Ascending aorta (tissue), 2 donors: ENCODE measurements at regions not wholly inside any gene's neighbourhood (a gene's known extent, or its start where the extent isn't known, plus 50 kb on each side); places are given as distances from the start of the nearest gene placed in this dataset.
"Not testable (repeated sequence)": the region's sequence is repeated elsewhere in the genome, so short reads cannot be mapped to it uniquely, and the experiment has no call there.

ENCODE experiments used
- DNase-seq, 2 donors: peaks; one replicate each; pipeline ENCODE4 v3.0.0-alpha.2; 2019; ENCODE audit warnings: low spot score in 2 of 2
- H3K27ac ChIP-seq, 2 donors: fragments of 200-600 bp; sonication (generic); one replicate each; pipeline ENCODE4 v1.5.1; 2016 to 2017; ENCODE audit warnings: mild to moderate bottlenecking in 1 of 2
- H3K27me3 ChIP-seq: fragments of 200-600 bp; sonication (generic); one replicate; pipeline ENCODE4 v1.5.1; 2017
- H3K36me3 ChIP-seq, 2 donors: fragments of 200-600 bp; sonication (generic); one replicate each; pipeline ENCODE4 v1.5.1; 2016
- H3K4me1 ChIP-seq, 2 donors: fragments of 200-600 bp; sonication (generic); one replicate each; pipeline ENCODE4 v1.5.1; 2016 to 2017; ENCODE audit warnings: mild to moderate bottlenecking in 1 of 2
- H3K4me3 ChIP-seq, 2 donors: fragments of 200-600 bp; sonication (generic); one replicate each; pipeline ENCODE4 v1.5.1; 2016 to 2017; ENCODE audit warnings: mild to moderate bottlenecking in 1 of 2
- H3K9me3 ChIP-seq, 2 donors: fragments of 200-600 bp; sonication (generic); one replicate each; pipeline ENCODE4 v1.5.1; 2016
- CTCF ChIP-seq, 3 experiments: fragments of 200-600 bp in 2 of 3; fragments of 450-650 bp in 1 of 3; sonication (generic) in 2 of 3; IDR thresholded peaks; one replicate each; pipeline ENCODE4 v1.5.1; 2016 to 2019; ENCODE audit warnings: antibody characterized with exemption in 3 of 3, mild to moderate bottlenecking in 1 of 3, moderate library complexity in 1 of 3
- intact Hi-C: fragments of 100-400 bp; cut with DNase I; formaldehyde crosslinking; loops from one replicate; pipeline ENCODE4 v1.15.1; 2023

DNA sequence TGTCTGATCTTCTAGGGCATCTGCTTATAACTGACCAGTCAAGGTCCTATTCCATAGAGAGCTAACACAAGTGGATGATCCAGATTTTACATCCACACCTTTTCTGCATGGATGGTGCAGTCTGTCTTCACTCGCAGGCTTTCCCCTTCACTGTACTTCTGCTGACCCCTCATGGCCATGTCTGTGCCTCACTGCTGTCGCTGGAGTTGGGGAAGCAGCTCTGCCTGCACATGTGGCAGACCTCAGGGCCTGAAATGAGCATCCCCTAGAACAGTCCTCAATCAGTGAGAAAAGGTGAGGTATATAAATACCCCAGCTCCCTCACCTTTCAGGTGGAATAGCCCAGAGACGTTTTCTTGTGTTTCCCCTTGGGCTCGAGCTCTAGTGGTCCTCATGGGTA, 233.8 kb downstream of the ANKRD36B start:
- Histone ChIP-seq H3K27ac (no peak overlapping the region), H3K36me3 (no peaks in the 10 kb centered on the region), H3K4me1 (no peaks in the 10 kb centered on the region), H3K27me3 (no peaks in the 10 kb centered on the region), H3K9me3 (no peaks in the 10 kb centered on the region), H3K4me3 (no peak overlapping the region)
- DNase-seq, result no peak
- TF ChIP-seq CTCF (IDR thresholded peaks at IDR 0.05), result no peak
- intact Hi-C loops, result no loop called here

- Histone ChIP-seq H3K36me3 (no peaks in the 10 kb centered on the region), H3K9me3 (no peaks in the 10 kb centered on the region), H3K27me3 (no peaks in the 10 kb centered on the region), H3K4me1 (no peaks in the 10 kb centered on the region), H3K4me3 (no peak overlapping the region), H3K27ac (no peak overlapping the region)
- no peak for DNase-seq
- no peak for TF ChIP-seq CTCF (IDR thresholded peaks at IDR 0.05)
- intact Hi-C loops, result no loop called here
Observed at GRCh38 chr2:97355176-97355575, 234.5 kb downstream of the ANKRD36B start.

GRCh38 chr2:97354576-97354975, 235.1 kb downstream of the ANKRD36B start:
- H3K4me1 ChIP-seq, result no peaks in the 10 kb centered on the region
- intact Hi-C loops, result no loop called here
- no peak overlapping the region for H3K27ac ChIP-seq
- H3K4me3 ChIP-seq, result no peak overlapping the region
- no peak for DNase-seq
- H3K9me3 ChIP-seq, result no peaks in the 10 kb centered on the region
- H3K27me3 ChIP-seq, result no peaks in the 10 kb centered on the region
- TF ChIP-seq CTCF (IDR thresholded peaks at IDR 0.05), result no peak
- H3K36me3 ChIP-seq, result no peaks in the 10 kb centered on the region

DNA sequence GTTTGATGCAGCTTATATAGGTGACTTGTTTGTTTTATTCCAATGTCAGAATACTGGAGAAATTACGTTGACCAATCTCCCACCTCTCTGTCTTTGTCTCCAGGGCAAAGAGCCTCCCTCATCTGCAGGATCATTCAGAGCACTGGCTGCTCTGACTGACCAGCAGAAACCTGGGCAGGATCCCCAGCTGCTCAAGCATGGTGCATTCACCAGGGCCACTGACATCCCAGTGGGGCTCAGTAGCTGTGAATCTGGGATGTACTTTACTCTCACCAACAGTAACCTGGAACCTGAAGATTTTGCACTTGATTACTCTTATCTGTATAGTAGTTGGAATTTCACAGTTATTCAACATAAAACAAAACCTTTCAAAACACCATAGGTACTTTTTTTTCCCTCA, 235.9 kb downstream of the ANKRD36 start:
- Histone ChIP-seq H3K4me3 (no peak overlapping the region), H3K27ac (no peak overlapping the region), H3K27me3 (no peaks in the 10 kb centered on the region), H3K36me3 (no peaks in the 10 kb centered on the region), H3K9me3 (no peaks in the 10 kb centered on the region), H3K4me1 (no peaks in the 10 kb centered on the region)
- no peak for DNase-seq
- intact Hi-C loops, result no loop called here
- no peak for TF ChIP-seq CTCF (IDR thresholded peaks at IDR 0.05)

DNA sequence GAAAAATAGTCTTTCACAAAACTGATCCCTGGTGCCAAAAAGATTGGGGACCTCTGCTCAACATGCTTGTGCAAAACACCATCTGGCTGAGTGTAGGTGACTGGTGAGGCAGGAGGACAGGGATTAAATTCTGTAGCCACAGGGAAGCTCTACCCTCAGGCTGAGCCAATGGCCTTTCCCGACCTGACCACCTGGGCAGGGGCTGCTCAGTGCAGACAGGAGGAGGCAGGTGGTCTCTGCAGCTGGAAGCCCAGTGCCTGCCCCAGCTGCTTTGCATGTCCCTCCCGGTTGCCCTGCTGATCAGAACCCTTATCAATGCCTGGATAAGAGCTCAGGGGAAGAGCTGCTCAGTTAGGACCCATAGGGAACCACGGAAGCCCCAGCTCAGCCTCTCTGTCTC, 235.3 kb downstream of the ANKRD36 start:
- no peak for DNase-seq
- H3K27ac ChIP-seq, result no peak overlapping the region
- intact Hi-C loops, result no loop called here
- no peaks in the 10 kb centered on the region for H3K27me3 ChIP-seq
- no peaks in the 10 kb centered on the region for H3K9me3 ChIP-seq
- H3K4me1 ChIP-seq, result no peaks in the 10 kb centered on the region
- H3K36me3 ChIP-seq, result no peaks in the 10 kb centered on the region
- H3K4me3 ChIP-seq, result no peak overlapping the region
- TF ChIP-seq CTCF (IDR thresholded peaks at IDR 0.05), result no peak

DNA sequence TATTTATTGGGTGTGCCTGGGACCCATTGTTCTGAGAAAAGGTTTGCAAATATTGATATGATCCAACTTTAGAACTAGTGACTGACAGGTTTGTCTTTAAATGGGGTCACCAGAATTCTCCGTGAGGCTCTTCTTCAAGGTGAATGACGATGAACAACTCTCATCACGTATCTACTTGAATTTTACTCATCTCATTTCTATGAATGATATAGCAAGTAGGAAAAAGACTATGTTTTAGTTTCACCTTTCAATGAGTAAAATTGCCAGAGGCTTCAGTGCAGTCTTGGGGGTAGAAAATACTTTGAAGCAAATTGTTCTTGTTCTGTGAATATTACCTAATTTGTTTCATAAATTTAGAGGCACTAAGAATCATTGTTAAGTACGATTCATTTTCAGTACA, 232.0 kb downstream of the ANKRD36 start:
- H3K4me1 ChIP-seq, H3K27me3 ChIP-seq, H3K36me3 ChIP-seq, intact Hi-C loops, DNase-seq, H3K4me3 ChIP-seq, H3K9me3 ChIP-seq, H3K27ac ChIP-seq: not testable (repeated sequence)

GRCh38 chr2:97333674-97334073, 220.7 kb downstream of the ANKRD36 start:
- H3K4me3 ChIP-seq, DNase-seq, H3K4me1 ChIP-seq, H3K9me3 ChIP-seq, H3K27me3 ChIP-seq, H3K27ac ChIP-seq, intact Hi-C loops, H3K36me3 ChIP-seq: not testable (repeated sequence)

- H3K9me3 ChIP-seq, H3K4me1 ChIP-seq, H3K36me3 ChIP-seq, intact Hi-C loops, H3K27me3 ChIP-seq, DNase-seq, H3K4me3 ChIP-seq, H3K27ac ChIP-seq: not testable (repeated sequence)
Observed at GRCh38 chr2:97332184-97332583, 219.2 kb downstream of the ANKRD36 start.

GRCh38 chr2:97321936-97322713, 209.2 kb downstream of the ANKRD36 start:
- DNase-seq, intact Hi-C loops, H3K27me3 ChIP-seq, H3K4me3 ChIP-seq, H3K9me3 ChIP-seq, H3K36me3 ChIP-seq, H3K27ac ChIP-seq, H3K4me1 ChIP-seq: not testable (repeated sequence)
